Psoas muscle (tissue), 7 donors: ENCODE measurements at regions not wholly inside any gene's neighbourhood (a gene's known extent, or its start where the extent isn't known, plus 50 kb on each side); places are given as distances from the start of the nearest gene placed in this dataset.

Experiments
- ATAC-seq, 4 donors: fragments of 200-7000 bp; cut with Tn5 transposase; one replicate each; pipeline ENCODE4 v1.9.1; 2020; ENCODE audit warnings: moderate library complexity in 3 of 4, mild to moderate bottlenecking in 2 of 4
- DNase-seq, 2 donors: peaks; one replicate each; pipeline ENCODE4 v3.0.0-alpha.2; 2020
- H3K27ac ChIP-seq: fragments of 200-600 bp; one replicate; pipeline ENCODE4 v1.8.0; 2022
- H3K27me3 ChIP-seq, 3 donors: fragments of 200-600 bp in 1 of 3; one replicate each; pipeline versions ENCODE4 v1.6.1 to v1.8.0; 2013 to 2022; ENCODE audit warnings: low read length in 2 of 3, mild to moderate bottlenecking in 2 of 3, moderate library complexity in 1 of 3; ENCODE audit not compliant: insufficient read depth in 3 of 3
- H3K36me3 ChIP-seq, 2 donors: fragments of 200-600 bp in 1 of 2; one replicate each; pipeline versions ENCODE4 v1.6.1 to v1.8.0; 2013 to 2022; ENCODE audit warnings: low read depth in 1 of 2, mild to moderate bottlenecking in 1 of 2, moderate library complexity in 1 of 2; ENCODE audit not compliant: insufficient read depth in 1 of 2
- H3K4me1 ChIP-seq: fragments of 200-600 bp; one replicate; pipeline ENCODE4 v1.8.0; 2022
- H3K4me3 ChIP-seq: fragments of 200-600 bp; one replicate; pipeline ENCODE4 v1.8.0; 2022; ENCODE audit warnings: mild to moderate bottlenecking
- H3K9me3 ChIP-seq: fragments of 200-600 bp; one replicate; pipeline ENCODE4 v1.8.0; 2022
- WGBS, 3 donors: extraction: QIAGEN DNeasy Blood & Tissue Kit; methylation state at CpG; one replicate each; pipeline versions ENCODE4 v1.1.6 to v1.1.7; 2013; 5-methylcytosine and 5-hydroxymethylcytosine counted together
- intact Hi-C, 2 donors: fragments of 100-400 bp; cut with DNase I; formaldehyde crosslinking; loops; one replicate each; pipeline versions ENCODE4 v1.11.0 to v1.14.2; 2022
- TF ChIP-seq, protein P1 (sequence below): fragments of 200-600 bp; IDR thresholded peaks from one replicate; pipeline ENCODE4 v1.8.0; 2022; ENCODE audit warnings: antibody characterized with exemption
- donor health status: healthy with polysubstance abuse.
- donor health status: DM: no; HTN: no; CAD: no; lungs with moderate emphysema.
- donor health status: Bipolar disorder and iron deficiency.
- donor health status: healthy.
- donor health status: DM: yes; HTN: yes; CAD: no.
- donor health status: DM: no; HTN: no; CAD: no.
- donor health status: DM: yes; HTN: yes; CAD: no.

DNA sequence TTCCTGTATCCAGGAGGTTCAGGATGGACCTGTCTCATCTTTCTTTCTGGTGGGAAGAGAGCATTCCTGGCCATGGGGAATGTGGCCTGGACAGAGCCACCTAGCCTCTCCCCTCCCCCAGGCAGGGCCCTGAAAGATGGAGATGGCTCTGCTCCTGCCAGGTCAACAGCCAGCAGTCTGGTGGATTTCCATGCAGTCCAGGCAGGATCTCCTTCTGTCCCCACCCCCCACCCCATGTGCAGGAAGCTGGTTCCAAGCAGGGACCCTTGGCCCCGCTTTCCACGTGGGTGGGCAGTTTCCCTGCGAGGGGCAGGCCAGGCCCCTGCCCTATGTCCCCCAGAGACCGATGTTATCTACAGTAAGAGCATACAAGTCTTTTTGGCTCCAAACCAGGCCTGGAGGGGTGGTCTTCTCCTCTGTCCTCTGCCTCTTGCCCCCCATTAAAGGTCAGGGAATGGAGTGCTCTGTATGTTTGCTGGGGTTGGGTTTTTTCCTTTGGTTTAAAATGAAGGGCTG is 240.5 kb downstream of the SEC14L1 start:
- WGBS, 3 donors, result 51 to 59% (median 56%) methylated on average over 4 of the region's 4 CpGs
- Histone ChIP-seq H3K36me3 (no peaks in the 10 kb centered on the region), H3K4me3 (no peak overlapping the region), H3K27ac (no peak overlapping the region), H3K4me1 (peaks cover 72% of the 10 kb centered on the region), H3K27me3 (no peaks in the 10 kb centered on the region), H3K9me3 (no peaks in the 10 kb centered on the region)
- TF ChIP-seq, protein P1, sequence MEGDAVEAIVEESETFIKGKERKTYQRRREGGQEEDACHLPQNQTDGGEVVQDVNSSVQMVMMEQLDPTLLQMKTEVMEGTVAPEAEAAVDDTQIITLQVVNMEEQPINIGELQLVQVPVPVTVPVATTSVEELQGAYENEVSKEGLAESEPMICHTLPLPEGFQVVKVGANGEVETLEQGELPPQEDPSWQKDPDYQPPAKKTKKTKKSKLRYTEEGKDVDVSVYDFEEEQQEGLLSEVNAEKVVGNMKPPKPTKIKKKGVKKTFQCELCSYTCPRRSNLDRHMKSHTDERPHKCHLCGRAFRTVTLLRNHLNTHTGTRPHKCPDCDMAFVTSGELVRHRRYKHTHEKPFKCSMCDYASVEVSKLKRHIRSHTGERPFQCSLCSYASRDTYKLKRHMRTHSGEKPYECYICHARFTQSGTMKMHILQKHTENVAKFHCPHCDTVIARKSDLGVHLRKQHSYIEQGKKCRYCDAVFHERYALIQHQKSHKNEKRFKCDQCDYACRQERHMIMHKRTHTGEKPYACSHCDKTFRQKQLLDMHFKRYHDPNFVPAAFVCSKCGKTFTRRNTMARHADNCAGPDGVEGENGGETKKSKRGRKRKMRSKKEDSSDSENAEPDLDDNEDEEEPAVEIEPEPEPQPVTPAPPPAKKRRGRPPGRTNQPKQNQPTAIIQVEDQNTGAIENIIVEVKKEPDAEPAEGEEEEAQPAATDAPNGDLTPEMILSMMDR, result no peak
- ATAC-seq (no peak), DNase-seq (no peak)
- intact Hi-C loops, result no loop called here

DNA sequence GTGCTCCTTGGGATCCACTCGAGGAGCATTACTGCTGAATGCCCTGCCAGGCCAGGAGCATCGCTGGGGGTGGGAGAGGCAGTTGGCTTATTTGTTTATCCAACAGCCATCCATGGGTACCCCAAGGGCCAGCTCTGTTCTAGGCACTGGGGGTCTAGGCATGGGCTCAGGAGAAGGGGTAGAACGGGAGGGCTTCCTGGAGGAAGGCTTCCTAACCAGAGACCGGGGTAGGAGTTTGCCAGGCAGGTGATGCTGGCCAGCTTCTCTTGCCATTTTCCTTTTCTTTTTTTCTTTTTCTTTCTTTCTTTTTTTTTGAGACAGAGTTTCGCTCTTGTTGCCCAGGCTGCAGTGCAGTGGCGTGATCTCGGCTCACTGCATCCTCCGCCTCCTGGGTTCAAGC is 241.0 kb downstream of the SEC14L1 start:
- TF ChIP-seq, protein P1, result no peak
- H3K27ac ChIP-seq, result no peak overlapping the region
- no peaks in the 10 kb centered on the region for H3K9me3 ChIP-seq
- DNase-seq (no peak), ATAC-seq (no peak)
- no peaks in the 10 kb centered on the region for H3K36me3 ChIP-seq
- no peak overlapping the region for H3K4me3 ChIP-seq
- H3K4me1 ChIP-seq, result peaks cover 73% of the 10 kb centered on the region
- WGBS, 3 donors, result 87 to 94% (median 90%) methylated on average over 7 to 8 of the region's 8 CpGs
- H3K27me3 ChIP-seq, result no peaks in the 10 kb centered on the region
- intact Hi-C loops, result no loop called here

DNA sequence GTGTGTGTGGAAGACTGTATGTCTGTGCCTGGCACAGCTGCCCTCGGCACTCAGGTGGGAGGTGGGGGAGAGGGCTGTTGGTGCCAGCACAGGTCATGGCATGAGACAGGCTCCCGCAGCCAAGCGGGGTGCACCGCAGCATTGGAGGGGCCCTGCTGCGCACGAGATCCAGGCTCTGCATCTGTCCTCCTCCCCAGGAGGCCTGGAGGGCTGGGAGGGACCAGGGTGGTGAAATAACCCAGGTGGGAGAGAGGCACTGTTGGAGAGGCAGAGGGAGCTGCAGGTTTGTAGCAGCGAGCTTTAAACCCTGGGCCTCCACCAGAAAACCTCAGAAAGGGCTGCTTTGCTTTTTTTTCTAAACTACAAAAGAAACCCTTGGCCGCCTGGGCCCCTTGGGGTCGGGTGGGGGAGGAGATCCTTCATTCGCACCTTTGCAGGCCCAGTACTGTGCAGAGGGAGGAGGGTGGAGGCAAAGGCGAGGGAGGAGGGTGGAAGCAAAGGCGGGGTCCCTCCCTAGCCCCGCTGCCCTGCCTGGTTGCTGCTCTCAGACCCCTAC is 241.7 kb downstream of the SEC14L1 start:
- TF ChIP-seq, protein P1, result no peak
- WGBS, 3 donors, result 54 to 76% (median 65%) methylated on average over 12 to 13 of the region's 13 CpGs
- Histone ChIP-seq H3K4me3 (no peak overlapping the region), H3K27me3 (no peaks in the 10 kb centered on the region), H3K27ac (no peak overlapping the region), H3K36me3 (no peaks in the 10 kb centered on the region), H3K4me1 (peaks cover 76% of the 10 kb centered on the region), H3K9me3 (no peaks in the 10 kb centered on the region)
- intact Hi-C loops, result no loop called here
- no peak for DNase-seq
- ATAC-seq, result no peak

DNA sequence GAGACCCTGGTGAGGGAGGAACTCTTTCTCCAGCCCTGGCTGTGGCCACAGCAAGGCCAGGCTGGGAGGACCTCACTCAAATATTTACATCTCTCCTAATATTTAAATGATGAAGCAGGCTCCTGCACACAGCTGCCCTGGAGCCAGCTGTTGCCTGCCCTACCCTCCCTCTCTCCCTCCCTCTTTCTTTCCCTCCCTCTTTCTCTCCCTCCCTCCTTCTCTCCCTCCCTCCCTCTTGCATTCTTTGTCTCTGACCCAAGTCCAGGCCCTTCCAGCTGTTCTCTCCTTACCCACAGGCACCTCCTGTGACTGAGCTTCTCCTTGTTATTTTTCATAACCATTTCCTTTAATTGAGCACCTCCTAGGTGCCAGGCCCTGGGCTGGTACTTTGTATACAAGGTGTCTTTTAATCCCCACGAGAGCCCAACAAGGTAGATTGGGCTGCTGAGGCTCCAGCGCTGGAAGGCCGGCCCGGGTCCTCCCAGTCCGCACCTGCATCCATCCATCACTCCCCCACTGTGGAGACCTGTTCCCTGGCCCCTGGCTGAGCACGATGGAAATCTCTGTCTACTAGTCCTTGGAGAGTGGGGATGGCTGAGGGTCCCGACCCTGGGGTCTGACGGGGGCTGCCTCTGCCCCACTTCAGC is 242.3 kb downstream of the SEC14L1 start:
- peak; percentile 14 to 52 (median 32) for ATAC-seq
- DNase-seq, result no peak
- Histone ChIP-seq H3K4me3 (no peak overlapping the region), H3K27me3 (no peaks in the 10 kb centered on the region), H3K4me1 (peaks cover 79% of the 10 kb centered on the region), H3K27ac (peak overlapping the region; percentile 61), H3K36me3 (no peaks in the 10 kb centered on the region), H3K9me3 (no peaks in the 10 kb centered on the region)
- WGBS, 3 donors, result 29 to 60% (median 41%) methylated on average over 8 of the region's 8 CpGs
- intact Hi-C loops, result no loop called here
- TF ChIP-seq, protein P1, result no peak
